HG03060 (cell line): ENCODE measurements at regions not wholly inside any gene's neighbourhood (a gene's known extent, or its start where the extent isn't known, plus 50 kb on each side); places are given as distances from the start of the nearest gene placed in this dataset.
"Not testable (repeated sequence)": the region's sequence is repeated elsewhere in the genome, so short reads cannot be mapped to it uniquely, and the experiment has no call there.

Source experiments
- ATAC-seq: cut with Tn5 transposase; IDR thresholded peaks from one replicate; pipeline ENCODE4 v1.9.1; 2021; ENCODE audit warnings: low read depth, moderate number of reproducible peaks; ENCODE audit not compliant: unreplicated experiment

DNA sequence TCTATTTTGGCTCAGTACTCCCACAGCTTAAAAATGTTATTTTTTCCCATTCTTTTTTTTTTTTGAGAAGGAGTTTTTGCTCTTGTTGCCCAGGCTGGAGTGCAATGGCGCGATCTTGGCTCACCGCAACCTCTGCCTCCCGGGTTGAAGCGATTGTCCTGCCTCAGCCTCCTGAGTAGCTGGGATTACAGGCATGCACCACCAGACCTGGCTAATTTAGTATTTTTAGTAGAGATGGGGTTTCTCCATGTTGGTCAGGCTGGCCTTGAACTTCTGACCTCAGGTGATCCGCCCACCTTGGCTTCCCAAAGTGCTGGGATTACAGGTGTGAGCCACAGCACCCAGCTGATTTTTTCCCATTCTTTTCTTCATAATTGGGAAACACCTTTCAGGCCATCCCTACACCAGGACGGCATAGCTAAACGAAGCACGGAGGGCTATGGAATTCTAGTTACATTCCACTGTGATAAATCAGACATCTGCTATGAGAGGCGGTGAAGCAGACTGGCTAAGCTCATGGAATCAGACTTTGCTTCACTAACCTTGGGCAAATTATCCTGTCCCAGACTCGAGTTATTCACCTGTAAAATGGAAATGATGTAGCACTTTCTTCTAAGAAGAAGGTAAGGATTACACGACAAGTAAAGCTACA, 68.7 kb upstream of the ZFAND5 start:
- ATAC-seq = not testable (repeated sequence)

DNA sequence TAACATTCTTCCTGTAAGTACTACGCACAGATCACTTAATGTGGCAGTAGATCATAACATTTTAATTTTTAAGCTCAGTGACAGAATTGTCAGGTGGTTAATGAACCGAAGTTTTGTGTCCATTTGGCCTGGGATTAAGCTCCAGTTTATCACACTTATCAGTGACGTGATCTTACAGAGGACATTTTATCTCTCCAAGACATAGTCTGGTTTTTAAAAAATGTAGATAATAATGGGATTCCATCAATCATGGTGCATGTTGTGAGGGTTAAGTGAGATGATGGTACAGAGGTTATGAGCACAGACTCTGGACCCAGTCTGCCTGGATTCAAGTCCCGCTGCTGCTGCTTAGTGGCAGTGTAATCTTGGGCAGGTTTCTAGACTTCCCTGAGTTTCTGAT, 66.0 kb upstream of the ZFAND5 start:
- ATAC-seq = no peak

DNA sequence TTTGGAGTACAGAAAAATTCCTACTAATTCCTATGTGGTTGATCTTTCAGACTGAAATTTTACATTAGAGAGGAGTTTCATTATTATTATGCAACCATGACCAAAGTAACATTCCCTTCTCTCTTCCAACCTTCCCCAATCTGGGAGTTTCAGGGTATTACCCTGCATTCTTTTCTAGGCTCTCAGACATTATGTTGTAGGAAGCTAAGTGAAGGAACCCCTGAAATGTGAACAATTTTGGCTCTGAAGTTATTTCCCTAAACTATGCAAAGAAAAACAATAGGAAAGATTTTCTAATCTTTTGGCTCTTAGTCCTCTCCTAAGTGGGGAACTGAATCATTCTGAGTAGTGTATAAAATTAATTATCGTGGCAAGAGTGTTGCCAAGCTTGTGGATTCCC, 63.3 kb upstream of the ZFAND5 start:
- no peak for ATAC-seq

DNA sequence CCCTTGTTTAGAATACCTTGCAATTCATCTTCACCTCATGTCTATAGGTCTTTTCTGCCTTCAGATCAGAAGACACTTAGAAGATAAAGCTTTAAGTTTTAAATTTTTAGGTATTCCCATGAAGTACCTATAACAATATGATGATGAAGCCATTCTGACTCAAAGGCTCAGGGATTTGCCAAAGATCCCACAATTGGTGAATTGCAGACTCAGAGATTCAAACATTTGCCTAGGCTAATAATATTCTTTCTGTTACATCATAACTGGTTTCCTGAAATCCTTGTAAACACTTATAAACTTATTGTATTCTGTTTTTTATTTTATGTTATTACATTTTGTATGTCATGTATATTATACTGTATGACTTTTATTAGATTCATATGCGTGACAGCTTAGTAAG, 62.8 kb upstream of the ZFAND5 start:
- no peak for ATAC-seq

DNA sequence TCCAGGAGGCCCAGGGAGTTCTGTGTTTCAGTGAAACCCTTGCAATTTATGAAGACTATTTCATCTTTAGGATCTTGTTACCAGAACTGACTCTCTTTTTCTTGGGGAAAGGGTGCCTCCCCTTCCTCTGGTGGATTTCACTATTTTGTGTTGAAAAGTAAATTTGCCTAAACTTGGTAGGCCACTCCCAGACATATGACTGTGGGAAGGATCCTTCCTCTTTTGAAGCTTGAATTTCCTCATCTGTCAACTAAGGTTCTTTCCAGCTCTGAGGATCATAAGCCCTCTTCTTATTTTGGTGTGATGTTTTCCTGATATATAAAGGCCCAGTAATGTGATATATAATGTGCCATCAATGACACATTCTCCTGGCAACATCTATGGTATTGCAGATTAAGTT, 59.1 kb upstream of the ZFAND5 start:
- no peak for ATAC-seq

DNA sequence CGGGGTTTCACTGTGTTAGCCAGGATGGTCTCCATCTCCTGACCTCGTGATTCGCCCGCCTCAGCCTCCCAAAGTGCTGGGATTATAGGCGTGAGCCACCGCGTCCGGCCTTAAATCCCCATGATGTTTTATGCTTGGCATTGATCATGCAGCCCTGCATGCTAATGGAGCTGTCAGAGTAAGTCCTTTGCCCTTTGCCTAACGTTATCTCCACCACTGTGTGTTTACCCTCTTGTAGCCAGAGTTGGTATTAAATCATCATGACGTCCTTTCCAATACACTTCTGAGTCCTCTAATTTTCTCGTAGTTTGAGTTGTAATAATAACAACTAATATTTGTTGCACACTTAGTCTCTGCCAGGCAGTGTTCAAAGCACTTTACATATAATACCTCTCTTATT, 57.2 kb upstream of the ZFAND5 start:
- no peak for ATAC-seq

DNA sequence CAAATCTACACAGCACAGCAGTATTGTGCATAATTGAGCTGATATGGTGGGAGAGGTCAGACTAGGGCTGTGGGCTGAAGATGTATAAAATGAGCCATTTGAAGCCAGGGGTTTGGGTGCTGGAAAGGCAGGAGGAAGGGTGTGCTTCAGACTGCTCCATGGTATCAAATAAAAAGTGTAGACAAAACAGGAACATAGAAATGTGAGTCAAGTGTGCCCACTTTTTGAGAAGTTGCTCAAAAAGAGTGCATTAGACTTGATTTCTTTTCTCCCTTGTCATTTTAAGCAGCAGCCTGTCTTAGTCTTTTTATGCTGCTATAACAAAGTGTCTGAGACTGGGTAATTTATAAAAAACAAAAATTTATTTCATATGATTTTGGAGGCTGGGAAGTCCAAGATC, 55.8 kb upstream of the ZFAND5 start:
- no peak for ATAC-seq

DNA sequence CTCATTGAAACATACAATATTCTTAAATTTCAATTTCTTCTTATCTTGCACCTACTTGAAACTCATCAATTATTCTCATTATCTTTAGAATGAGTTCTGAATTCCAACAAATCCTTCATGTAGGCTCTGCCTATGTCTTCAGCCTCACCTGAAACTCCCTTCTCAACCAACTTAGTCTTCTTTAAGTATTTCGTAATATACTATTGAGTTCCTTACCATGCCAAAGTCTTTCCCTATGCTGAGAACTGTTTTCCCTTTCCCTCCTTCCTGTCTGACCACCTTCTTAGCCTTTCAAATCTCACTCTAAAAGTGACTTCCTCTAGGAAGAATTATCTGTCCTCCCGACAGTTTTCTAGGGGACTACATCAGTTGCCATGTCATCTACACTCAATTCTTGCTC, 50.9 kb upstream of the ZFAND5 start:
- no peak for ATAC-seq

DNA sequence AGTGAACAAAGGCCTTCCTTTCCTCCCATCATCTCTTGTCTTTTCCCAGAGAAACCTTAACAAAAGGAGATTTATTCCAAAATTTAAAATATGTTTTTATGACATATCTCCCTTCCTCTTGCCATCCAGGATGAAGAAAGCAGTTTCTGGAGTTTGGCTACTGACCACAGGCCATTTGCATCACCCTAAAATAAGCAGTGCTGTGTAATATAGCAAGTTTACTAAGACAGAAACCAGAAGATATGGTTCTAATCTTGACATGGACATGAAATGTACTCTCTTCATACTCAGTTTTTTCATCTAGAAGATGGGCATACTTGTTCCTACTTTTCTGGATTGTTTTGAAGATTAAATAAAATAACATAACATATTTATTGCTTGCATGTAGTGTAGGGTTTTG, 50.2 kb upstream of the ZFAND5 start:
- ATAC-seq = no peak
